HCT116 (cell line): ENCODE measurements at regions not wholly inside any gene's neighbourhood (a gene's known extent, or its start where the extent isn't known, plus 50 kb on each side); places are given as distances from the start of the nearest gene placed in this dataset.

Experiments
- ATF3 ChIP-seq: IDR thresholded peaks from 2 replicates; pipeline ENCODE4 v1.6.1; 2012
- CEBPB ChIP-seq: IDR thresholded peaks from 2 replicates; pipeline ENCODE4 v1.6.1; 2012; ENCODE audit warnings: low read depth
- CTCF ChIP-seq, 3 experiments: fragments of 200-600 bp in 1 of 3; sonication (generic) in 1 of 3; IDR thresholded peaks in 2 of 3; conservative IDR thresholded peaks in 1 of 3; 2 replicates each; pipeline ENCODE4 v1.5.1; 2012 to 2017; ENCODE audit warnings: low read depth in 2 of 3, low read length in 2 of 3, antibody characterized with exemption in 1 of 3, borderline replicate concordance in 1 of 3, control low read depth in 1 of 3, mild to moderate bottlenecking in 1 of 3, mixed read lengths in 1 of 3, mixed run types in 1 of 3, moderate library complexity in 1 of 3; ENCODE audit not compliant: insufficient read depth in 1 of 3
- EGR1 ChIP-seq: IDR thresholded peaks from 2 replicates; pipeline ENCODE4 v1.6.1; 2012; ENCODE audit warnings: low read depth
- ELF1 ChIP-seq: IDR thresholded peaks from 2 replicates; pipeline ENCODE4 v1.6.1; 2012; ENCODE audit warnings: low read depth, borderline replicate concordance
- EZH2 ChIP-seq: fragments of 200-600 bp; sonication (generic); IDR thresholded peaks from 2 replicates; pipeline ENCODE4 v1.6.1; 2017; ENCODE audit warnings: antibody characterized with exemption, mixed run types
- EZH2phosphoT487 ChIP-seq: fragments of 200-600 bp; IDR thresholded peaks from 2 replicates; pipeline ENCODE4 v1.6.1; 2018; ENCODE audit warnings: antibody characterized with exemption, borderline replicate concordance
- MAX ChIP-seq: IDR thresholded peaks from 2 replicates; pipeline ENCODE4 v1.6.1; 2012
- POLR2A ChIP-seq: IDR thresholded peaks from 2 replicates; pipeline ENCODE4 v1.7.0; 2011; ENCODE audit warnings: borderline replicate concordance; ENCODE audit not compliant: insufficient read depth, insufficient read length; ENCODE audit errors: extremely low read depth
- RAD21 ChIP-seq: IDR thresholded peaks from 2 replicates; pipeline ENCODE4 v1.6.1; 2012; ENCODE audit warnings: low read depth, mild to moderate bottlenecking
- REST ChIP-seq: IDR thresholded peaks from 2 replicates; pipeline ENCODE4 v1.6.1; 2012; ENCODE audit warnings: low read depth
- SP1 ChIP-seq: IDR thresholded peaks from 2 replicates; pipeline ENCODE4 v1.6.1; 2012; ENCODE audit warnings: low read depth
- TCF7L2 ChIP-seq: IDR thresholded peaks from 2 replicates; pipeline ENCODE4 v1.7.0; 2011; ENCODE audit warnings: borderline replicate concordance, inconsistent platforms; ENCODE audit not compliant: insufficient read depth, insufficient read length; ENCODE audit errors: extremely low read depth
- YY1 ChIP-seq: IDR thresholded peaks from 2 replicates; pipeline ENCODE4 v1.6.1; 2011; ENCODE audit warnings: low read length, low read depth, moderate library complexity, mild to moderate bottlenecking; ENCODE audit not compliant: insufficient replicate concordance; ENCODE audit errors: extremely low read depth

GRCh38 chr3:5489536-5489935 is 302.0 kb downstream of the EDEM1 start:
- TF ChIP-seq POLR2A (no peak), EZH2 (no peak), TCF7L2 (no peak), ELF1 (no peak), CTCF (IDR thresholded peaks at IDR 0.05 in 2 of 3, conservative IDR thresholded peaks at IDR 0.05 in 1 of 3; ENCODE audit: borderline replicate concordance in 1 of 3, insufficient read depth in 1 of 3, low read depth in 2 of 3, low read length in 2 of 3) (no peak), RAD21 (no peak), EZH2phosphoT487 (no peak), REST (no peak), MAX (no peak), EGR1 (no peak), SP1 (no peak), ATF3 (no peak), YY1 (no peak), CEBPB (no peak)
